H9 (cell line): ENCODE measurements at regions not wholly inside any gene's neighbourhood (a gene's known extent, or its start where the extent isn't known, plus 50 kb on each side); places are given as distances from the start of the nearest gene placed in this dataset.

ENCODE experiments used
- DNase-seq: peaks from one replicate; pipeline ENCODE4 v3.0.0-alpha.2; 2017
- H2AFZ ChIP-seq: one replicate; pipeline ENCODE4 v1.6.1; 2013; ENCODE audit warnings: mild to moderate bottlenecking, low read length, control low read depth, moderate library complexity
- H2AK5ac ChIP-seq: 2 replicates; pipeline ENCODE4 v1.6.1; 2013; ENCODE audit warnings: low read length, control low read depth, mixed read lengths; ENCODE audit not compliant: insufficient read length
- H2BK120ac ChIP-seq: one replicate; pipeline ENCODE4 v1.6.1; 2013; ENCODE audit warnings: low read depth, mild to moderate bottlenecking, low read length, control low read depth, inconsistent platforms; ENCODE audit not compliant: poor library complexity, severe bottlenecking
- H2BK12ac ChIP-seq: 2 replicates; pipeline ENCODE4 v1.6.1; 2013; ENCODE audit warnings: low read length, control low read depth, mixed read lengths, low read depth; ENCODE audit not compliant: insufficient read length
- H2BK15ac ChIP-seq: 2 replicates; pipeline ENCODE4 v1.6.1; 2013; ENCODE audit warnings: low read depth, low read length, control low read depth
- H2BK20ac ChIP-seq: one replicate; pipeline ENCODE4 v1.6.1; 2013; ENCODE audit warnings: low read depth, mild to moderate bottlenecking, low read length, control low read depth, inconsistent platforms; ENCODE audit not compliant: poor library complexity, severe bottlenecking
- H2BK5ac ChIP-seq: 2 replicates; pipeline ENCODE4 v1.6.1; 2013; ENCODE audit warnings: low read length, control low read depth, mixed read lengths; ENCODE audit not compliant: insufficient read length
- H3K14ac ChIP-seq: 2 replicates; pipeline ENCODE4 v1.6.1; 2013; ENCODE audit warnings: low read length, control low read depth; ENCODE audit not compliant: insufficient read depth
- H3K18ac ChIP-seq: 2 replicates; pipeline ENCODE4 v1.6.1; 2013; ENCODE audit warnings: low read depth, mild to moderate bottlenecking, mixed read lengths, low read length, control low read depth; ENCODE audit not compliant: insufficient read length
- H3K23ac ChIP-seq: 2 replicates; pipeline ENCODE4 v1.6.1; 2013; ENCODE audit warnings: low read length, control low read depth, mixed read lengths, low read depth; ENCODE audit not compliant: insufficient read length
- H3K23me2 ChIP-seq: 2 replicates; pipeline ENCODE4 v1.6.1; 2013; ENCODE audit warnings: low read depth, mild to moderate bottlenecking, mixed read lengths, low read length, control low read depth; ENCODE audit not compliant: insufficient read length, poor library complexity, severe bottlenecking
- H3K27ac ChIP-seq: 2 replicates; pipeline ENCODE4 v1.5.1; 2013; ENCODE audit warnings: low read length, control low read depth, mixed read lengths, low read depth; ENCODE audit not compliant: insufficient read length
- H3K27me3 ChIP-seq: 2 replicates; pipeline ENCODE4 v1.6.1; 2013; ENCODE audit warnings: low read length, control low read depth, inconsistent platforms; ENCODE audit not compliant: insufficient read depth
- H3K4ac ChIP-seq: 2 replicates; pipeline ENCODE4 v1.6.1; 2013; ENCODE audit warnings: low read depth, mild to moderate bottlenecking, control low read depth, inconsistent platforms, low read length, moderate library complexity
- H3K4me1 ChIP-seq: 2 replicates; pipeline ENCODE4 v1.6.1; 2013; ENCODE audit warnings: low read length, control low read depth, inconsistent platforms; ENCODE audit not compliant: insufficient read depth
- H3K4me2 ChIP-seq: 2 replicates; pipeline ENCODE4 v1.6.1; 2013; ENCODE audit warnings: low read length, control low read depth, mixed read lengths; ENCODE audit not compliant: insufficient read length, insufficient read depth
- H3K56ac ChIP-seq: 2 replicates; pipeline ENCODE4 v1.6.1; 2013; ENCODE audit warnings: low read depth, mild to moderate bottlenecking, mixed read lengths, low read length, control low read depth; ENCODE audit not compliant: insufficient read length
- H3K79me1 ChIP-seq: 2 replicates; pipeline ENCODE4 v1.6.1; 2013; ENCODE audit warnings: low read depth, mild to moderate bottlenecking, moderate library complexity, low read length, control low read depth, inconsistent platforms; ENCODE audit not compliant: insufficient read depth, poor library complexity, severe bottlenecking
- H3K79me2 ChIP-seq: 2 replicates; pipeline ENCODE4 v1.6.1; 2013; ENCODE audit warnings: low read length, control low read depth, inconsistent platforms; ENCODE audit not compliant: insufficient read depth
- H3K9ac ChIP-seq: 2 replicates; pipeline ENCODE4 v1.6.1; 2013; ENCODE audit warnings: low read length, control low read depth, mixed read lengths; ENCODE audit not compliant: insufficient read length; ENCODE audit errors: extremely low read depth
- H3K9me3 ChIP-seq: one replicate; pipeline ENCODE4 v1.6.1; 2013; ENCODE audit warnings: low read depth, low read length, inconsistent platforms; ENCODE audit not compliant: control insufficient read depth
- H3T11ph ChIP-seq: one replicate; pipeline ENCODE4 v1.6.1; 2013; ENCODE audit warnings: mild to moderate bottlenecking, low read length, control low read depth, inconsistent platforms
- H4K20me1 ChIP-seq: one replicate; pipeline ENCODE4 v1.6.1; 2013; ENCODE audit not compliant: control insufficient read depth, insufficient read length, insufficient read depth
- H4K5ac ChIP-seq: 2 replicates; pipeline ENCODE4 v1.6.1; 2013; ENCODE audit warnings: low read depth, mild to moderate bottlenecking, mixed read lengths, low read length, control low read depth; ENCODE audit not compliant: insufficient read length
- H4K8ac ChIP-seq: replicated peaks from 2 replicates; pipeline ENCODE4 v1.6.1; 2013; ENCODE audit warnings: low read length, control low read depth, mixed read lengths, low read depth; ENCODE audit not compliant: insufficient read length
- H4K91ac ChIP-seq: 2 replicates; pipeline ENCODE4 v1.6.1; 2013; ENCODE audit warnings: low read depth, mild to moderate bottlenecking, moderate library complexity, mixed read lengths, low read length, control low read depth; ENCODE audit not compliant: insufficient read length
- H3K27ac Mint-ChIP-seq, 3 experiments: 2 replicates in 2 of 3; 3 replicates in 1 of 3; pipeline ENCODE4 v1.8.0; 2020 to 2021; ENCODE audit warnings: mixed read lengths in 3 of 3, mild to moderate bottlenecking in 1 of 3, moderate library complexity in 1 of 3
- H3K27me3 Mint-ChIP-seq: 2 replicates; pipeline ENCODE4 v1.8.0; 2021; ENCODE audit warnings: low read depth, mild to moderate bottlenecking, moderate library complexity, mixed read lengths
- H3K36me3 Mint-ChIP-seq, 3 experiments: 2 replicates in 2 of 3; 3 replicates in 1 of 3; pipeline ENCODE4 v1.8.0; 2020 to 2021; ENCODE audit warnings: low read depth in 3 of 3, mixed read lengths in 3 of 3; ENCODE audit not compliant: insufficient read depth in 1 of 3
- H3K4me1 Mint-ChIP-seq, 2 experiments: 2 replicates each; pipeline ENCODE4 v1.8.0; 2020; ENCODE audit warnings: mixed read lengths in 2 of 2
- H3K4me3 Mint-ChIP-seq, 2 experiments: 2 replicates in 1 of 2; 3 replicates in 1 of 2; pipeline ENCODE4 v1.8.0; 2020 to 2021; ENCODE audit warnings: mild to moderate bottlenecking in 2 of 2, mixed read lengths in 2 of 2, moderate library complexity in 1 of 2
- H3K9me3 Mint-ChIP-seq, 2 experiments: 2 replicates in 1 of 2; 3 replicates in 1 of 2; pipeline ENCODE4 v1.8.0; 2020; ENCODE audit warnings: mild to moderate bottlenecking in 2 of 2, mixed read lengths in 2 of 2, moderate library complexity in 1 of 2
- CTCF ChIP-seq: fragments of 200-600 bp; sonication (generic); conservative IDR thresholded peaks from 3 replicates; pipeline ENCODE4 v1.8.0; 2021; ENCODE audit warnings: antibody characterized with exemption, mild to moderate bottlenecking
- WGBS: extraction: QIAGEN DNeasy Blood & Tissue Kit; methylation state at CpG from one replicate; pipeline ENCODE4 v1.1.7; 2013; ENCODE audit warnings: missing lambda C conversion rate, low lambda C conversion rate, mixed read lengths; ENCODE audit not compliant: insufficient read length; ENCODE audit errors: extremely low coverage; 5-methylcytosine and 5-hydroxymethylcytosine counted together

DNA sequence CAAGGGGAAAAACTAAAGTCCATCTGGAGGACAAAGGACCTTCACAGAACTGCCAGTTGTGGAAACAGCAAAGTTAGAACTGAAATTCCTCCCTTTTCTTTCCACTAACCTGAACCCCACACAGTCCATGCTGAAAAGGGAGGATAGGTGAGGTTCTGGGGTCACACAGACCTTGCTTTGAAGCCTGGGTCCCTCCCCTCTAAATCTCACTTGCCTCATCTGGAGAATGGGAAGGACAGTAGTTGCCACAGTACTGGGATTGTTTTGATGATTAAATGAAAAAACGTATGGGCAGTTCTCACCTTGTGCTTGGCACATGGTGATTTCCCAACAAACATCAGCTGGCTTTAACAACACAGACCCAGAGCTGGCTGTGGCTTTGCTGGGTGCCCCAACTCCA is 166.4 kb upstream of the LRIG1 start:
- no peak for TF ChIP-seq CTCF
- no peaks in the 10 kb centered on the region for H3K4me1 Mint-ChIP-seq
- no peak overlapping the region for H3K23ac ChIP-seq
- no peak overlapping the region for H3K4ac ChIP-seq
- no peaks in the 10 kb centered on the region for H3K79me2 ChIP-seq
- no peaks in the 10 kb centered on the region for H3K9me3 ChIP-seq
- no peaks in the 10 kb centered on the region for H3K27me3 ChIP-seq
- no peaks in the 10 kb centered on the region for H4K20me1 ChIP-seq
- H3K4me1 ChIP-seq: no peaks in the 10 kb centered on the region
- H4K5ac ChIP-seq: no peak overlapping the region
- no peak overlapping the region for H4K91ac ChIP-seq
- H3K27ac ChIP-seq: no peak overlapping the region
- H2BK5ac ChIP-seq: no peak overlapping the region
- no peak overlapping the region for H3K56ac ChIP-seq
- H3K27me3 Mint-ChIP-seq: no peaks in the 10 kb centered on the region; the same call in 1 of the 2 replicates
- no peak overlapping the region for H2BK20ac ChIP-seq
- DNase-seq: no peak
- H2AK5ac ChIP-seq: no peak overlapping the region
- no peak overlapping the region for H4K8ac ChIP-seq
- no peaks in the 10 kb centered on the region for H3K36me3 Mint-ChIP-seq
- no peak overlapping the region for H3T11ph ChIP-seq
- no peak overlapping the region for H3K4me3 Mint-ChIP-seq
- H3K27ac Mint-ChIP-seq: no peak overlapping the region
- no peak overlapping the region for H2BK12ac ChIP-seq
- no peak overlapping the region for H2AFZ ChIP-seq
- H3K9me3 Mint-ChIP-seq: no peaks in the 10 kb centered on the region
- no peak overlapping the region for H3K14ac ChIP-seq
- no peak overlapping the region for H3K9ac ChIP-seq
- no peak overlapping the region for H3K4me2 ChIP-seq
- no CpG with 5 or more reads among the region's 1 CpG for WGBS
- no peaks in the 10 kb centered on the region for H3K23me2 ChIP-seq
- no peak overlapping the region for H3K18ac ChIP-seq
- H2BK120ac ChIP-seq: no peak overlapping the region
- no peak overlapping the region for H2BK15ac ChIP-seq
- no peaks in the 10 kb centered on the region for H3K79me1 ChIP-seq
